Mononuclear cell (primary cell): ENCODE measurements at regions not wholly inside any gene's neighbourhood (a gene's known extent, or its start where the extent isn't known, plus 50 kb on each side); places are given as distances from the start of the nearest gene placed in this dataset.
"Not testable (repeated sequence)": the region's sequence is repeated elsewhere in the genome, so short reads cannot be mapped to it uniquely, and the experiment has no call there.

Source experiments
- H3K27me3 ChIP-seq: 2 replicates; pipeline ENCODE4 v1.6.0; 2011; ENCODE audit warnings: low read length, control low read depth; ENCODE audit not compliant: insufficient read depth
- H3K4me1 ChIP-seq: 2 replicates; pipeline ENCODE4 v1.5.1; 2011; ENCODE audit warnings: mild to moderate bottlenecking, low read length, control low read depth; ENCODE audit not compliant: insufficient read depth
- H3K4me3 ChIP-seq: 2 replicates; pipeline ENCODE4 v1.5.1; 2011; ENCODE audit warnings: mild to moderate bottlenecking, low read length, moderate library complexity
- H3K9me3 ChIP-seq: 2 replicates; pipeline ENCODE4 v1.5.1; 2011; ENCODE audit warnings: low read depth, mild to moderate bottlenecking, control low read depth, low read length

GRCh38 chr3:87507753-87508152, 231.4 kb upstream of the POU1F1 start:
- Histone ChIP-seq H3K9me3 (no peaks in the 10 kb centered on the region), H3K4me1 (no peaks in the 10 kb centered on the region), H3K4me3 (no peak overlapping the region), H3K27me3 (no peaks in the 10 kb centered on the region)

- H3K27me3 ChIP-seq, result no peaks in the 10 kb centered on the region
- no peaks in the 10 kb centered on the region for H3K4me1 ChIP-seq
- no peaks in the 10 kb centered on the region for H3K9me3 ChIP-seq
- H3K4me3 ChIP-seq, result no peak overlapping the region
Observed at GRCh38 chr3:87503900-87504498, 227.6 kb upstream of the POU1F1 start.

GRCh38 chr3:87501076-87501475, 224.7 kb upstream of the POU1F1 start:
- no peaks in the 10 kb centered on the region for H3K9me3 ChIP-seq
- no peak overlapping the region for H3K4me3 ChIP-seq
- no peaks in the 10 kb centered on the region for H3K27me3 ChIP-seq
- H3K4me1 ChIP-seq, result no peaks in the 10 kb centered on the region

- Histone ChIP-seq H3K9me3 (no peaks in the 10 kb centered on the region), H3K27me3 (no peaks in the 10 kb centered on the region), H3K4me1 (no peaks in the 10 kb centered on the region), H3K4me3 (no peak overlapping the region)
Observed at GRCh38 chr3:87498358-87499080, 222.1 kb upstream of the POU1F1 start.

GRCh38 chr3:87495938-87496337, 219.6 kb upstream of the POU1F1 start:
- no peaks in the 10 kb centered on the region for H3K4me1 ChIP-seq
- H3K4me3 ChIP-seq, result no peak overlapping the region
- H3K9me3 ChIP-seq, result no peaks in the 10 kb centered on the region
- H3K27me3 ChIP-seq, result no peaks in the 10 kb centered on the region

- no peak overlapping the region for H3K4me3 ChIP-seq
- H3K9me3 ChIP-seq, result no peaks in the 10 kb centered on the region
- no peaks in the 10 kb centered on the region for H3K4me1 ChIP-seq
- no peaks in the 10 kb centered on the region for H3K27me3 ChIP-seq
Observed at GRCh38 chr3:87494264-87494663, 217.9 kb upstream of the POU1F1 start.

GRCh38 chr3:87491843-87492242, 215.5 kb upstream of the POU1F1 start:
- no peaks in the 10 kb centered on the region for H3K27me3 ChIP-seq
- H3K9me3 ChIP-seq, result no peaks in the 10 kb centered on the region
- no peak overlapping the region for H3K4me3 ChIP-seq
- no peaks in the 10 kb centered on the region for H3K4me1 ChIP-seq

- Histone ChIP-seq H3K4me3 (no peak overlapping the region), H3K9me3 (no peaks in the 10 kb centered on the region), H3K4me1 (no peaks in the 10 kb centered on the region), H3K27me3 (no peaks in the 10 kb centered on the region)
Observed at GRCh38 chr3:87489892-87490291, 213.5 kb upstream of the POU1F1 start.

GRCh38 chr3:87488765-87489164, 212.4 kb upstream of the POU1F1 start:
- no peaks in the 10 kb centered on the region for H3K27me3 ChIP-seq
- no peaks in the 10 kb centered on the region for H3K9me3 ChIP-seq
- H3K4me3 ChIP-seq, result no peak overlapping the region
- H3K4me1 ChIP-seq, result no peaks in the 10 kb centered on the region

- H3K4me1 ChIP-seq, H3K27me3 ChIP-seq, H3K9me3 ChIP-seq: not testable (repeated sequence)
Observed at GRCh38 chr3:87486635-87487034, 210.3 kb upstream of the POU1F1 start.

GRCh38 chr3:87486115-87486514, 209.7 kb upstream of the POU1F1 start:
- Histone ChIP-seq H3K4me3 (no peak overlapping the region), H3K4me1 (no peaks in the 10 kb centered on the region), H3K9me3 (no peaks in the 10 kb centered on the region), H3K27me3 (no peaks in the 10 kb centered on the region)

More at GRCh38 chr3:87486635-87487034, 210.3 kb upstream of the POU1F1 start:
- H3K4me3 ChIP-seq, result not testable (repeated sequence)

GRCh38 chr3:87478716-87479115, 202.3 kb upstream of the POU1F1 start:
- no peak overlapping the region for H3K4me3 ChIP-seq
- H3K9me3 ChIP-seq, result no peaks in the 10 kb centered on the region
- H3K4me1 ChIP-seq, result no peaks in the 10 kb centered on the region
- H3K27me3 ChIP-seq, result no peaks in the 10 kb centered on the region

GRCh38 chr3:87473944-87474343, 197.6 kb upstream of the POU1F1 start:
- no peaks in the 10 kb centered on the region for H3K27me3 ChIP-seq
- H3K4me1 ChIP-seq, result no peaks in the 10 kb centered on the region

GRCh38 chr3:87468938-87469337, 192.6 kb upstream of the POU1F1 start:
- H3K27me3 ChIP-seq, result no peaks in the 10 kb centered on the region
- no peak overlapping the region for H3K4me3 ChIP-seq
- H3K9me3 ChIP-seq, result no peaks in the 10 kb centered on the region
- no peaks in the 10 kb centered on the region for H3K4me1 ChIP-seq

More at GRCh38 chr3:87473944-87474343, 197.6 kb upstream of the POU1F1 start:
- Histone ChIP-seq H3K9me3 (no peaks in the 10 kb centered on the region), H3K4me3 (no peak overlapping the region)

- Histone ChIP-seq H3K9me3 (no peaks in the 10 kb centered on the region), H3K4me3 (no peak overlapping the region), H3K27me3 (no peaks in the 10 kb centered on the region), H3K4me1 (no peaks in the 10 kb centered on the region)
Observed at GRCh38 chr3:87468235-87468634, 191.9 kb upstream of the POU1F1 start.

- Histone ChIP-seq H3K4me1 (no peaks in the 10 kb centered on the region), H3K27me3 (no peaks in the 10 kb centered on the region), H3K9me3 (no peaks in the 10 kb centered on the region), H3K4me3 (no peak overlapping the region)
Observed at GRCh38 chr3:87462228-87462627, 185.8 kb upstream of the POU1F1 start.
